Testis (tissue), 2 donors: ENCODE measurements at regions not wholly inside any gene's neighbourhood (a gene's known extent, or its start where the extent isn't known, plus 50 kb on each side); places are given as distances from the start of the nearest gene placed in this dataset.

ENCODE experiments used
- POLR2A ChIP-seq: fragments of 450-650 bp; IDR thresholded peaks from one replicate; pipeline ENCODE4 v1.6.1; 2017; ENCODE audit warnings: antibody characterized with exemption, mild to moderate bottlenecking, moderate library complexity
- TF ChIP-seq, protein P1 (sequence below), 3 experiments: fragments of 450-650 bp in 2 of 3; fragments of 200-600 bp in 1 of 3; sonication (generic) in 1 of 3; IDR thresholded peaks; one replicate each; pipeline ENCODE4 v1.5.1; 2016 to 2019; ENCODE audit warnings: antibody characterized with exemption in 3 of 3, mild to moderate bottlenecking in 2 of 3, moderate library complexity in 1 of 3

DNA sequence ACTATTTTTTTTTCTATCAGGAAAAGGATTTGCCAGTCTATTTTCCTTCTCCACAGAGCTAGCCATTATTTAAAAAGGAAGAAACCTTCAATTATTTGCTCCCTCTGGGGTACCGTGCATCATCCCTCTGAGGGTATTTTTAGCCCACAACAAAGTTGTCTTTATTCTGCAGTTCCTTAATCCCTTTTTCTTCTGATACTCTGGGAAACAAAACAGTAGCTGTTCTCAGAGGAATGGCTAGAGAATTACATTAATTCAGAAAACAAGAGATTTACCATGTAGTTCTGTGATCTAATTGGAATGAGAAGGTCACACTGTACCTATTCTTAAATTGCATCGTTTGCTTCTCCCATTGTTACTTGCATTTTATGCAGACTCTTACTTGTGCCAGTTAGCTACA lies 1056.7 kb downstream of the STIM2 start:
- TF ChIP-seq, protein P1, sequence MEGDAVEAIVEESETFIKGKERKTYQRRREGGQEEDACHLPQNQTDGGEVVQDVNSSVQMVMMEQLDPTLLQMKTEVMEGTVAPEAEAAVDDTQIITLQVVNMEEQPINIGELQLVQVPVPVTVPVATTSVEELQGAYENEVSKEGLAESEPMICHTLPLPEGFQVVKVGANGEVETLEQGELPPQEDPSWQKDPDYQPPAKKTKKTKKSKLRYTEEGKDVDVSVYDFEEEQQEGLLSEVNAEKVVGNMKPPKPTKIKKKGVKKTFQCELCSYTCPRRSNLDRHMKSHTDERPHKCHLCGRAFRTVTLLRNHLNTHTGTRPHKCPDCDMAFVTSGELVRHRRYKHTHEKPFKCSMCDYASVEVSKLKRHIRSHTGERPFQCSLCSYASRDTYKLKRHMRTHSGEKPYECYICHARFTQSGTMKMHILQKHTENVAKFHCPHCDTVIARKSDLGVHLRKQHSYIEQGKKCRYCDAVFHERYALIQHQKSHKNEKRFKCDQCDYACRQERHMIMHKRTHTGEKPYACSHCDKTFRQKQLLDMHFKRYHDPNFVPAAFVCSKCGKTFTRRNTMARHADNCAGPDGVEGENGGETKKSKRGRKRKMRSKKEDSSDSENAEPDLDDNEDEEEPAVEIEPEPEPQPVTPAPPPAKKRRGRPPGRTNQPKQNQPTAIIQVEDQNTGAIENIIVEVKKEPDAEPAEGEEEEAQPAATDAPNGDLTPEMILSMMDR (IDR thresholded peaks at IDR 0.05) = no peak
- no peak for TF ChIP-seq POLR2A
